ENCODE measurements at regions not wholly inside any gene's neighbourhood (a gene's known extent, or its start where the extent isn't known, plus 50 kb on each side); places are given as distances from the start of the nearest gene placed in this dataset.

GRCh38 chr22:34129691-34130486 lies 209.6 kb upstream of the LARGE1 start:
- no peak for DNase-seq (ENCODE audit: low read depth in 2 of 2)
- Histone ChIP-seq H3K27me3 (ENCODE audit: control insufficient read depth, insufficient read depth, low read length) (no peaks in the 10 kb centered on the region), H3K4me1 (ENCODE audit: control insufficient read depth, extremely low read depth, insufficient read depth, low read length) (no peaks in the 10 kb centered on the region), H3K4me2 (ENCODE audit: extremely low read depth, insufficient read depth, low read length) (no peak overlapping the region), H3K36me3 (ENCODE audit: control insufficient read depth, insufficient read depth, low read length) (no peaks in the 10 kb centered on the region), H3K79me2 (ENCODE audit: control insufficient read depth, insufficient read depth, low read length) (no peaks in the 10 kb centered on the region), H3K9ac (ENCODE audit: insufficient read depth, low read length) (no peak overlapping the region), H3K27ac (ENCODE audit: insufficient read depth, low read length) (no peak overlapping the region), H4K20me1 (ENCODE audit: control insufficient read depth, extremely low read depth, insufficient read depth, low read length) (no peaks in the 10 kb centered on the region), H3K4me3 (replicated peaks in 1 of 4; ENCODE audit: control extremely low read depth in 1 of 4, insufficient read depth in 1 of 4, low read depth in 3 of 4, low read length in 4 of 4) (no peak overlapping the region), H2AFZ (ENCODE audit: low read length) (no peak overlapping the region), H3K9me3 (ENCODE audit: control insufficient read depth, insufficient read depth, low read depth, low read length) (no peaks in the 10 kb centered on the region)
- TF ChIP-seq EZH2 (IDR thresholded peaks at IDR 0.05; ENCODE audit: low read length, missing control alignments) (no peak), CTCF (conservative IDR thresholded peaks at IDR 0.05 in 1 of 2, IDR thresholded peaks at IDR 0.05 in 1 of 2; ENCODE audit: low read depth in 1 of 2, low read length in 2 of 2) (no peak)

GRCh38 chr22:34135749-34136148 lies 215.5 kb upstream of the LARGE1 start:
- Histone ChIP-seq H3K27me3 (ENCODE audit: control insufficient read depth, insufficient read depth, low read length) (no peaks in the 10 kb centered on the region), H3K4me2 (ENCODE audit: extremely low read depth, insufficient read depth, low read length) (no peak overlapping the region), H3K9me3 (ENCODE audit: control insufficient read depth, insufficient read depth, low read depth, low read length) (no peaks in the 10 kb centered on the region), H3K27ac (ENCODE audit: insufficient read depth, low read length) (no peak overlapping the region), H3K4me1 (ENCODE audit: control insufficient read depth, extremely low read depth, insufficient read depth, low read length) (no peaks in the 10 kb centered on the region), H2AFZ (ENCODE audit: low read length) (no peak overlapping the region), H3K36me3 (ENCODE audit: control insufficient read depth, insufficient read depth, low read length) (no peaks in the 10 kb centered on the region), H4K20me1 (ENCODE audit: control insufficient read depth, extremely low read depth, insufficient read depth, low read length) (no peaks in the 10 kb centered on the region), H3K9ac (ENCODE audit: insufficient read depth, low read length) (no peak overlapping the region), H3K4me3 (replicated peaks in 1 of 4; ENCODE audit: control extremely low read depth in 1 of 4, insufficient read depth in 1 of 4, low read depth in 3 of 4, low read length in 4 of 4) (no peak overlapping the region), H3K79me2 (ENCODE audit: control insufficient read depth, insufficient read depth, low read length) (no peaks in the 10 kb centered on the region)
- no peak for DNase-seq (ENCODE audit: low read depth in 2 of 2)
- no peak for TF ChIP-seq CTCF (conservative IDR thresholded peaks at IDR 0.05 in 1 of 2, IDR thresholded peaks at IDR 0.05 in 1 of 2; ENCODE audit: low read depth in 1 of 2, low read length in 2 of 2)

- Histone ChIP-seq H3K27me3 (ENCODE audit: control insufficient read depth, insufficient read depth, low read length) (no peaks in the 10 kb centered on the region), H3K79me2 (ENCODE audit: control insufficient read depth, insufficient read depth, low read length) (no peaks in the 10 kb centered on the region), H3K36me3 (ENCODE audit: control insufficient read depth, insufficient read depth, low read length) (no peaks in the 10 kb centered on the region), H3K9ac (ENCODE audit: insufficient read depth, low read length) (no peak overlapping the region), H3K9me3 (ENCODE audit: control insufficient read depth, insufficient read depth, low read depth, low read length) (no peaks in the 10 kb centered on the region), H2AFZ (ENCODE audit: low read length) (no peak overlapping the region), H3K4me1 (ENCODE audit: control insufficient read depth, extremely low read depth, insufficient read depth, low read length) (no peaks in the 10 kb centered on the region), H3K4me2 (ENCODE audit: extremely low read depth, insufficient read depth, low read length) (no peak overlapping the region), H4K20me1 (ENCODE audit: control insufficient read depth, extremely low read depth, insufficient read depth, low read length) (no peaks in the 10 kb centered on the region), H3K27ac (ENCODE audit: insufficient read depth, low read length) (no peak overlapping the region), H3K4me3 (replicated peaks in 1 of 4; ENCODE audit: control extremely low read depth in 1 of 4, insufficient read depth in 1 of 4, low read depth in 3 of 4, low read length in 4 of 4) (no peak overlapping the region)
- no peak for DNase-seq (ENCODE audit: low read depth in 2 of 2)
- TF ChIP-seq EZH2 (IDR thresholded peaks at IDR 0.05; ENCODE audit: low read length, missing control alignments) = no peak
Observed at GRCh38 chr22:34150023-34150422, 229.7 kb upstream of the LARGE1 start.
